ENCODE measurements at regions not wholly inside any gene's neighbourhood (a gene's known extent, or its start where the extent isn't known, plus 50 kb on each side); places are given as distances from the start of the nearest gene placed in this dataset.

- Histone ChIP-seq H3K27ac (ENCODE audit: low read depth in 1 of 2, low read length in 2 of 2) (no peak overlapping the region), H3K9me3 (ENCODE audit: control insufficient read depth in 4 of 4, low read length in 3 of 4) (no peaks in the 10 kb centered on the region), H3K9ac (ENCODE audit: low read depth in 1 of 2, low read length in 2 of 2) (no peak overlapping the region), H3K36me3 (ENCODE audit: control insufficient read depth in 4 of 4, insufficient read depth in 3 of 4, low read depth in 1 of 4, low read length in 3 of 4) (no peaks in the 10 kb centered on the region), H3K4me1 (ENCODE audit: control insufficient read depth in 4 of 4, insufficient read depth in 4 of 4, low read length in 3 of 4) (peaks cover 0 to 5% (median 0%) of the 10 kb centered on the region in 4 donors), H3K4me3 (ENCODE audit: low read depth in 1 of 3, low read length in 3 of 3) (no peak overlapping the region), H3K27me3 (ENCODE audit: control insufficient read depth in 4 of 4, insufficient read depth in 4 of 4, low read length in 3 of 4) (no peaks in the 10 kb centered on the region)
- TF ChIP-seq, protein P1, sequence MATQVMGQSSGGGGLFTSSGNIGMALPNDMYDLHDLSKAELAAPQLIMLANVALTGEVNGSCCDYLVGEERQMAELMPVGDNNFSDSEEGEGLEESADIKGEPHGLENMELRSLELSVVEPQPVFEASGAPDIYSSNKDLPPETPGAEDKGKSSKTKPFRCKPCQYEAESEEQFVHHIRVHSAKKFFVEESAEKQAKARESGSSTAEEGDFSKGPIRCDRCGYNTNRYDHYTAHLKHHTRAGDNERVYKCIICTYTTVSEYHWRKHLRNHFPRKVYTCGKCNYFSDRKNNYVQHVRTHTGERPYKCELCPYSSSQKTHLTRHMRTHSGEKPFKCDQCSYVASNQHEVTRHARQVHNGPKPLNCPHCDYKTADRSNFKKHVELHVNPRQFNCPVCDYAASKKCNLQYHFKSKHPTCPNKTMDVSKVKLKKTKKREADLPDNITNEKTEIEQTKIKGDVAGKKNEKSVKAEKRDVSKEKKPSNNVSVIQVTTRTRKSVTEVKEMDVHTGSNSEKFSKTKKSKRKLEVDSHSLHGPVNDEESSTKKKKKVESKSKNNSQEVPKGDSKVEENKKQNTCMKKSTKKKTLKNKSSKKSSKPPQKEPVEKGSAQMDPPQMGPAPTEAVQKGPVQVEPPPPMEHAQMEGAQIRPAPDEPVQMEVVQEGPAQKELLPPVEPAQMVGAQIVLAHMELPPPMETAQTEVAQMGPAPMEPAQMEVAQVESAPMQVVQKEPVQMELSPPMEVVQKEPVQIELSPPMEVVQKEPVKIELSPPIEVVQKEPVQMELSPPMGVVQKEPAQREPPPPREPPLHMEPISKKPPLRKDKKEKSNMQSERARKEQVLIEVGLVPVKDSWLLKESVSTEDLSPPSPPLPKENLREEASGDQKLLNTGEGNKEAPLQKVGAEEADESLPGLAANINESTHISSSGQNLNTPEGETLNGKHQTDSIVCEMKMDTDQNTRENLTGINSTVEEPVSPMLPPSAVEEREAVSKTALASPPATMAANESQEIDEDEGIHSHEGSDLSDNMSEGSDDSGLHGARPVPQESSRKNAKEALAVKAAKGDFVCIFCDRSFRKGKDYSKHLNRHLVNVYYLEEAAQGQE (IDR thresholded peaks at IDR 0.05), result no peak
- TF ChIP-seq FOXA2 (IDR thresholded peaks at IDR 0.05) (no peak), RXRA (IDR thresholded peaks at IDR 0.05) (no peak), TAF1 (conservative IDR thresholded peaks at IDR 0.05) (no peak), HNF4G (IDR thresholded peaks at IDR 0.05) (no peak), CTCF (IDR thresholded peaks at IDR 0.05; ENCODE audit: low read depth, low read length, missing input control) (no peak), FOXA1 (IDR thresholded peaks at IDR 0.05) (no peak), NR2F2 (IDR thresholded peaks at IDR 0.05) (no peak), SP1 (IDR thresholded peaks at IDR 0.05) (no peak)
- WGBS, result 73% methylated on average over 1 of the region's 1 CpG
- no peak for DNase-seq (ENCODE audit: low spot score)
Observed at GRCh38 chr1:69294171-69294570, 273.6 kb upstream of the LRRC7 start.

- H3K9ac ChIP-seq (ENCODE audit: low read depth in 1 of 2, low read length in 2 of 2), result no peak overlapping the region
- H3K36me3 ChIP-seq (ENCODE audit: control insufficient read depth in 4 of 4, insufficient read depth in 3 of 4, low read depth in 1 of 4, low read length in 3 of 4), result no peaks in the 10 kb centered on the region
- WGBS, result 7% methylated on average over 2 of the region's 2 CpGs
- H3K27ac ChIP-seq (ENCODE audit: low read depth in 1 of 2, low read length in 2 of 2), result no peak overlapping the region
- no peak for DNase-seq (ENCODE audit: low spot score)
- no peak for TF ChIP-seq RAD21 (IDR thresholded peaks at IDR 0.05)
- TF ChIP-seq FOXA2 (IDR thresholded peaks at IDR 0.05), result no peak
- TF ChIP-seq HNF4A (conservative IDR thresholded peaks at IDR 0.05), result no peak
- TF ChIP-seq, protein P1 (IDR thresholded peaks at IDR 0.05), result no peak
- no peak for TF ChIP-seq HNF4G (IDR thresholded peaks at IDR 0.05)
- no peak for TF ChIP-seq YY1 (IDR thresholded peaks at IDR 0.05)
- TF ChIP-seq, protein P2, sequence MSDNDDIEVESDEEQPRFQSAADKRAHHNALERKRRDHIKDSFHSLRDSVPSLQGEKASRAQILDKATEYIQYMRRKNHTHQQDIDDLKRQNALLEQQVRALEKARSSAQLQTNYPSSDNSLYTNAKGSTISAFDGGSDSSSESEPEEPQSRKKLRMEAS (IDR thresholded peaks at IDR 0.05), result no peak
- no peak for TF ChIP-seq JUND (IDR thresholded peaks at IDR 0.05)
- no peak overlapping the region for H3K4me3 ChIP-seq (ENCODE audit: low read depth in 1 of 3, low read length in 3 of 3)
- no peaks in the 10 kb centered on the region for H3K9me3 ChIP-seq (ENCODE audit: control insufficient read depth in 4 of 4, low read length in 3 of 4)
- peaks cover 0 to 5% (median 0%) of the 10 kb centered on the region in 4 donors for H3K4me1 ChIP-seq (ENCODE audit: control insufficient read depth in 4 of 4, insufficient read depth in 4 of 4, low read length in 3 of 4)
- H3K27me3 ChIP-seq (ENCODE audit: control insufficient read depth in 4 of 4, insufficient read depth in 4 of 4, low read length in 3 of 4), result no peaks in the 10 kb centered on the region
Observed at GRCh38 chr1:69295265-69295664, 272.5 kb upstream of the LRRC7 start.
